Calu3 (cell line): ENCODE measurements at regions not wholly inside any gene's neighbourhood (a gene's known extent, or its start where the extent isn't known, plus 50 kb on each side); places are given as distances from the start of the nearest gene placed in this dataset.

ENCODE experiments used
- BruUV-seq: library from RNA; stranded (reverse); fragments of 400-500 nt; replicated peaks from 2 replicates; lab custom pipeline; 2021; lab: Mats Ljungman, UMichigan
- CTCF ChIA-PET: fragments of 300-600 bp; sonication (Branson Sonifier 250); formaldehyde crosslinking; loops from one replicate; lab custom pipeline; 2022; ENCODE audit warnings: antibody characterized with exemption; lab: Charles Lee
- DNase-seq: peaks from one replicate; pipeline ENCODE4 v3.0.0; 2022
- H3K27ac Mint-ChIP-seq: one replicate; pipeline ENCODE4 v1.8.0; 2022; ENCODE audit warnings: mixed read lengths; ENCODE audit not compliant: unreplicated experiment
- H3K27me3 Mint-ChIP-seq: one replicate; pipeline ENCODE4 v1.8.0; 2022; ENCODE audit warnings: mixed read lengths; ENCODE audit not compliant: unreplicated experiment
- H3K36me3 Mint-ChIP-seq: one replicate; pipeline ENCODE4 v1.8.0; 2022; ENCODE audit warnings: mild to moderate bottlenecking, moderate library complexity, mixed read lengths; ENCODE audit not compliant: insufficient read depth, unreplicated experiment
- H3K4me1 Mint-ChIP-seq: one replicate; pipeline ENCODE4 v1.8.0; 2022; ENCODE audit warnings: mild to moderate bottlenecking, low read depth, mixed read lengths; ENCODE audit not compliant: unreplicated experiment
- H3K4me3 Mint-ChIP-seq: one replicate; pipeline ENCODE4 v1.8.0; 2022; ENCODE audit warnings: mild to moderate bottlenecking, low read depth, moderate library complexity, mixed read lengths; ENCODE audit not compliant: unreplicated experiment
- H3K9me3 Mint-ChIP-seq: one replicate; pipeline ENCODE4 v1.8.0; 2022; ENCODE audit warnings: low read depth, mixed read lengths; ENCODE audit not compliant: unreplicated experiment
- CTCF ChIP-seq: fragments of 200-600 bp; IDR thresholded peaks from one replicate; pipeline ENCODE4 v1.8.0; 2022; ENCODE audit warnings: antibody characterized with exemption; ENCODE audit not compliant: unreplicated experiment
- intact Hi-C: fragments of 100-400 bp; cut with micrococcal nuclease; formaldehyde crosslinking; loops from one replicate; pipeline ENCODE4 v1.10.0; 2022; ENCODE audit not compliant: unreplicated experiment

GRCh38 chr13:80235967-80236302 lies 105.0 kb downstream of the SPRY2 start:
- peak overlapping the region; percentile 30 for H3K4me3 Mint-ChIP-seq
- no peak overlapping the region for H3K27ac Mint-ChIP-seq
- BruUV-seq = no TSS peak
- intact Hi-C loops = loop anchor here (5.0 to 10.0 kb wide), 2 partner anchors 104 to 461 kb away; no protein-coding TSS in a partner anchor
- CTCF ChIA-PET = interaction anchor here (0.5 kb wide), 1 partner anchor 15 kb away, joined by 3 read pairs; no protein-coding TSS in a partner anchor
- H3K27me3 Mint-ChIP-seq = no peaks in the 10 kb centered on the region
- no peaks in the 10 kb centered on the region for H3K36me3 Mint-ChIP-seq
- no peaks in the 10 kb centered on the region for H3K9me3 Mint-ChIP-seq
- TF ChIP-seq CTCF = no peak
- no peak for DNase-seq
- peaks cover 18% of the 10 kb centered on the region for H3K4me1 Mint-ChIP-seq

GRCh38 chr13:80235166-80235966 lies 105.6 kb downstream of the SPRY2 start:
- BruUV-seq = no TSS peak
- intact Hi-C loops = loop anchor here (5.0 to 10.0 kb wide), 2 partner anchors 103 to 461 kb away; no protein-coding TSS in a partner anchor
- H3K4me3 Mint-ChIP-seq = peak overlapping the region; percentile 30

GRCh38 chr13:80227645-80228044 lies 113.3 kb downstream of the SPRY2 start:
- Mint-ChIP-seq H3K9me3 (peaks cover 2% of the 10 kb centered on the region), H3K4me3 (no peak overlapping the region), H3K4me1 (no peaks in the 10 kb centered on the region), H3K27ac (no peak overlapping the region), H3K27me3 (no peaks in the 10 kb centered on the region), H3K36me3 (no peaks in the 10 kb centered on the region)
- CTCF ChIA-PET = no interaction called here
- TF ChIP-seq CTCF = no peak
- intact Hi-C loops = no loop called here
- no TSS peak for BruUV-seq
- no peak for DNase-seq

More at GRCh38 chr13:80235166-80235966, 105.6 kb downstream of the SPRY2 start:
- H3K9me3 Mint-ChIP-seq = no peaks in the 10 kb centered on the region
- peaks cover 18% of the 10 kb centered on the region for H3K4me1 Mint-ChIP-seq
- DNase-seq = peak; percentile 1
- no peak overlapping the region for H3K27ac Mint-ChIP-seq
- H3K27me3 Mint-ChIP-seq = no peaks in the 10 kb centered on the region
- CTCF ChIA-PET = interaction anchor here (0.5 kb wide), 1 partner anchor 15 kb away, joined by 3 read pairs; no protein-coding TSS in a partner anchor
- H3K36me3 Mint-ChIP-seq = no peaks in the 10 kb centered on the region
- no peak for TF ChIP-seq CTCF

- TF ChIP-seq CTCF = no peak
- no peak overlapping the region for H3K4me3 Mint-ChIP-seq
- CTCF ChIA-PET = no interaction called here
- no peaks in the 10 kb centered on the region for H3K27me3 Mint-ChIP-seq
- no peak overlapping the region for H3K27ac Mint-ChIP-seq
- no peaks in the 10 kb centered on the region for H3K4me1 Mint-ChIP-seq
- H3K9me3 Mint-ChIP-seq = peaks cover 2% of the 10 kb centered on the region
- no peak for DNase-seq
- no peaks in the 10 kb centered on the region for H3K36me3 Mint-ChIP-seq
- no TSS peak for BruUV-seq
- intact Hi-C loops = no loop called here
Measured at GRCh38 chr13:80226645-80227044, 114.3 kb downstream of the SPRY2 start.
